Activated CD4-positive, alpha-beta T cell treated with anti-CD3 and anti-CD28 coated beads, Interleukin-2, amount 50 U/mL, for 48 hours (primary cell): ENCODE measurements at regions not wholly inside any gene's neighbourhood (a gene's known extent, or its start where the extent isn't known, plus 50 kb on each side); places are given as distances from the start of the nearest gene placed in this dataset.

ENCODE experiments used
- DNase-seq, 2 experiments: peaks; one replicate each; pipeline ENCODE4 v3.0.0-alpha.2; 2020

DNA sequence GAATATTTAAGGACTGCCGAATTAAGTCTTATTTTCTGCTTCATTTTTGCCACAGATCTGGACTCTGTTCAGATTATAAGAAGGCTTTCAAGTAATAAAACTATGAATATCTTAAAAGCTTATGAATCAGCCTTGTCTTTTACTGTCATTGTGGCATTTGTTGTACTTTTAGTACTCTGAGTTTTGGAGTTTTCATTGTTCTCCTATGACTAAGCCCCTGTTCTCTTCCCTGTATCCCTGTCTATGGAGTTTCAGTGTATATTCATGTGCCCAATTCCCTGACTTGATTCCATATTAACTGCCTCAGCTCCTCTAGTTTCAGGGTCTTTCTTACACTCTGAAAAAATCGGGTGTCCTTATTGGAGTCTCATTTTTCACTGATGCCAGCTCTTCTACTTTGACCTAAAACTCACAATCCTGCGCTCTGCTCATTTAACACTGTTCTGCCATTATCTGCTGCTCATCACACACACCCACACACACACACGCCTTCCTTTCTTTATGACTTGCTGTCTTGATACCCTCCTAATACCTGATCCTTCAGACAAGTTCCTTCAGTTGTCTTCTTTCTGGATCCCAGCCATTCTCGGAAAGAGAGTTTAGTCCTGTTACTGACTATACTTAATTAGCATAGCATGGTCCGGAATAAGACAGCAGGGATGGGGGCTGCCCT, 511.8 kb downstream of the CPS1 start:
- DNase-seq, result no peak

DNA sequence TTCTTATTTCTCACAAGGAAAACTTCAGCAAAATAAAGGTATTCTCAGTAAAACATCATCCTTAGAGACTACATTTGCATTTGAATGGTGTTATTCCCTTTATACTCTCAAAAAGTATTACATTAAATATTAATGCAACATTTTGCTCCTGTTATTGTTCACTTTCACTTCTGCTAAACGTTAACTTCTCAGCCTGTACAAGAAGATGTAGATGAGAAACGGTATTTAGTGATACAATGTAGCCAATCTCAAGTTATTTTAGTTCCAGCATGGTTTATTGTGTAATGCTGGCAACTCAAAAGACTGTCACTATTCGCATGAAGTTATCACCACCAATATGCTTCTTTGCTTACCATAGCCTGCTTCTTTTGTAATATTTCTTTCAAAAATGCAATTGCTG, 514.1 kb downstream of the CPS1 start:
- no peak for DNase-seq

DNA sequence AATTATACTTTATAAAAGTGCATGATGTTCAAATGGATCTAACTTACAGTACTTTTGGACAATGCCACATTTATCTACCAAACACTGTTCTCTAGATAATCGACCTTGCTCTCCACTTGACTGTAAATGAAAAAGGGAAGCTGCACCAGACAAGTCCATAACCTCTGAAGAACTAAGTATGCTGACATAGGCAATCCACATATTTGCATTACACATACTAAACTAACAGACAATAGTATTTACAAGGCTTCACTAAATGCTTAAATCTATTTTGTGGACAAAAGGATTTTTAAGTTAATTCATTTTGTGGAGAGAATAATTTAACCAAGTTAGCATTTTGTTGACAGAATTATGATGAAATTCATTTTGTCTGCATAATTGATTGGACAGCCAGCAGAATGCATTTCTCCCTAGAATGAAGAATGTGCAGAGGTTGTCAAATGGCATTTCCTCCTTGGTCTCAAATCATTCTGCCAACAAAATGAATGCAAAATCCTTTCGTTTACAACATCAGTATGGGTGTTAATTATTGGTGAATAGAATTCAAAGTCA, 520.9 kb downstream of the CPS1 start:
- DNase-seq, result no peak

DNA sequence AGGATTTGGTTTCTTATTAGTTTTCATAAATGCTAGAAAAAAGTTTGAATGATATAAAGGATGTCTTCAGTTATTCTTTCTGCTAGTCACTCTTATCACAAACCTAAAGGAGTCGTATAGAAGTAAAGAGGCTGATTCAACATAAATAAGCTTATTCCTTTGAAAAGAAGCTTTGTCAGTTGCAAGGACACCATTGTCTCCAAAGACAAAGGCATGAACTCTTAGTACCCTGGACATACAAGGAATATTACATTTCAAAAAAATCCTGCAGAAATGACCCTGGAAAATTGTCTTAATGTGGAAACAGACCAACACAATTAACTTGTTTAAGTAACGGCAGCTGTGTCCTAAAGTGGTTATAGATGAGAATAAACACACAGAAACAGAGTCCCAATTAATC, 528.0 kb downstream of the CPS1 start:
- no peak for DNase-seq

DNA sequence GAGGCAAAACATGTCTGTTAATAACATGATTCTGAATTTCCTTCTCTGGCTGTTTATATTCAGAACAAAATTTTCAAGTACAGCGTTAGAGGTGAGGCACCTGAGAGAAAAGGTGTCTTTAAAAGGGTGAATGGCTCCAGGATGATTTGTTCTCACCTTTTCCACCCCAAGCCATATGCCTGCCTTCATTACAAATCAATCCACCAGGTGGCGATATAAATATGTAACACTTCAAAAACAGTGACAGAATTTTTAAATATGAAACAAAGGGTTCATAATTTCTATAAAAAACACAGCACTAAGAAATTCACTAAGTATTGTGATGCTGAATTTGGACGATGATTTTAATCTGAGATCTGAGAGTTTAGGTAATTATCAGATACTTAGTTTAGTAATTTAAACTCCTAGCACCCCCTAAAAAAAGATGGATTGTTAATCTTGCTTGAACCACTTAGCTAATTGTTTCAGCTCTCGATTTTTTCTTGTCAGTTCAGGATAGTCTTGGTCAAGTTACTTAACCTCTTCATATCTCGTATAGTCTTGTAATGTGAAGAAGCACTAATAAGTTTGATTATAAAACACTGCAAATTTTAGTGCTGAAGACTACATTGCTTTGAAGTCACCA, 528.8 kb downstream of the CPS1 start:
- DNase-seq, result no peak

DNA sequence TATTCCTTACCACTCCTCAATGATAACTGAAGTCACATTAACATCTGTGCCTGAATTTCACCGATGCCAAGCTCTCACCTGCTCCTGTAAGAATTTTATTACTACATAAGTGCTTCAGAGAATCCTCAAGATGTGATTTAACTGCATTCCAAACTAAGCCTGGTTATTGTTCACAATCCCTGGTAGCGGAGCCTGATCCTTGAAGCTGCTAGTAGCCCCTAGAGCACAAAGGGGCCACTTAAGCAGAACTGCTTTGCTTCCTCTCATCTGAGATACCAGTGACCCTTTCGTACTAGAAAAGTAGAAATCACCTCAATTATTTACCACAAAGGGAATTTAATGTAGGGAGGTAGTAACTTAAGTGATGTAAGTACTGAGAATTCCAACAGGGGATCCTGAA, 529.6 kb downstream of the CPS1 start:
- no peak for DNase-seq

DNA sequence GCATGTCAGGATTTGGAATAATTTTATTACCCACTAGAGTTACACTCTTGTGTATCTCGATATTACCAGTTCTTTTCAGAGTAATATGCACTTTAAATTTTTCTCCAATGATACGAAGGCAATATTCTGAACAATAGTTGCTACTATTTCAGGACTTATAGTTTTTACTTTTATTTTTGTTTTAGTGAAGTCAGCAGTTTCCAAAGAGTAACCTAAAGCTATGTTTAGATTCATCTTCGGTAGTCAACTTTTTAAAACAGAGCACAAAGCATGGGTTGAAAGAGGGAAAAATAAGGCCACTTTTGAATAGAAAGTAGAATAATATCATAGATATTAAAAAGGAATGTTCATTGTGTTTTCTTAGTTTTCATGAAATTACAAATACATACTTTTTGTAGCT, 532.7 kb downstream of the CPS1 start:
- DNase-seq, result no peak

DNA sequence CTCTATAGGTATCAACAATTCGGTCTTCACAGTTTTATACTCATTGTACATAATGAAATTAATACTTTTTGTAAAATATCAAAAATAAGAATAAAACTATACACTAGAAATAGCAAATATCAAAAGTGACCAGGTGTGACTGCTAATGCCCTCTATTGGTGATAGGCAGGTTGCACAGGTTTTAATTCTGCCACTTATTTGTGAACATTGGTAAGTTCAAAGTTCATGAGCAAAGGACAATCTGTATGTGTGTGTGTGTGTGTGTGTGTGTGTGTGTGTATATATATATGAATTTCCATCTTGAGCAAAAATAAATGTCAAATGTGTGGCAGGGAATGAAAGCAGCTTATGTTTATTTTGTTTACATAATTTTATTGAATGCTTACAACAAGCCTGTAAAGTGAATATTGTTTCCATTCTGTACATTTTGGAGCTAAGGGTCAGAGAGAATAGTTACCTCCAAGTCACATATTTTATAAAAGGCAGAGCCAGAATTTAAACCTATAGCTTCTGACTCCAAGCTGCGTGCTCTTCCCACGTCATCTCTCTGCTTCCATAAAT, 537.4 kb downstream of the CPS1 start:
- no peak for DNase-seq

DNA sequence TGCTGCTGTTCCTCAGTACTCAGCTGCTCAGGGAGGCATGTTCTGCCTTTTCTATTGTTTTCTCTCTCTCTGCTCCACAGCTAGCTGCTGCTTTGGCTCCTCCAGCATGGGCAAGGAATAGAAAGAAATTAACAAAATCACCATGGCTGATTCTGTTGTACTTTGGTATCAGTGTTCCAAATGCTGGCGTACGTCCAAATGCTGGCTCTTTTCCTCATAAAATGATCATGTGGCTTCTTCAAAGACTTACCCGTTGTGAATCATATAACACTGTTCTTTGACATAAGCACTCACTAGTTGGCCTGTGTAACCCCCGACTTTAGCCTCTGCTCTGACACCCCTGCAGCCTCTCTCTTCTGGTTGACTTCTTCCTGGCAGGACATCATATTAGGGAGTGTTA, 547.6 kb downstream of the CPS1 start:
- no peak for DNase-seq

DNA sequence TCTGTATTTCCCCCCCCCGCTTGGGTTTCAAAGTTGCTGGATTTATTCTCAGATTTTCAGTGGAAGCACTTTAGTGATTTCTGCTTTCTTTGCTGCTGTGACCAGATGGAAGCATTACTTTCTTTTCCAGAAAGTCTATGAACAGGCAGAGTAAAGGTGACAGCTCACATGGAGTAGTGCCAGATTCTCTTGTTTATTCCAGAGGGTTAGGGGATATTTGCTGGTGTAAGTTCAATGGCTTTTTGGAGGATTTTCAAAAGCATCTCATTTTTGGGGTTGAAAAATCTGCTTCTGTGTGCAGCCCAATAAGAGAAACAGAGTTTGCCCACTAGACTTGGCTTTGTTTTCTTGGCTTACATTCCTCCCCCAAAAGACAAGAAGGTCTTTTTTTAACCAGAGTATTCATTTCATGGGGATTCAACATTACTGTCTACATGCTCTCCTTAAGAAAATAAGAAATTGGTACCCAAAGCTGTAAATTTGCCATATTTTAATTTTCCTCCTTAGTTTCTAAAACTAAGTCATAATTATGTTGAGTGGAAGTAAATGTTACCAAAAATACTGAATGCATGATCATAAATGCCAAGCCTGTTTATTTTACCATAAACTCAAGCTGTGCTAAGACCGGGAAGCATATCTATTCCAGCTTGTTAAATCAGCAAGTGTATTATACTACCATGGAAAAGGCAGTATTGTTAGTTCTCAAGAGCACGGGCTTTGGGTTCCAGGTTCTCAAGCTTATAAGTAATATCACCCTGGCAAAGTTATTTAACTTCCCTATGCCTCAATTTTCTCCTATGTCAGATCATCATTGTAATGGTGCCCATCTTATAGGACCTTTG, 557.2 kb downstream of the CPS1 start:
- DNase-seq, result no peak

DNA sequence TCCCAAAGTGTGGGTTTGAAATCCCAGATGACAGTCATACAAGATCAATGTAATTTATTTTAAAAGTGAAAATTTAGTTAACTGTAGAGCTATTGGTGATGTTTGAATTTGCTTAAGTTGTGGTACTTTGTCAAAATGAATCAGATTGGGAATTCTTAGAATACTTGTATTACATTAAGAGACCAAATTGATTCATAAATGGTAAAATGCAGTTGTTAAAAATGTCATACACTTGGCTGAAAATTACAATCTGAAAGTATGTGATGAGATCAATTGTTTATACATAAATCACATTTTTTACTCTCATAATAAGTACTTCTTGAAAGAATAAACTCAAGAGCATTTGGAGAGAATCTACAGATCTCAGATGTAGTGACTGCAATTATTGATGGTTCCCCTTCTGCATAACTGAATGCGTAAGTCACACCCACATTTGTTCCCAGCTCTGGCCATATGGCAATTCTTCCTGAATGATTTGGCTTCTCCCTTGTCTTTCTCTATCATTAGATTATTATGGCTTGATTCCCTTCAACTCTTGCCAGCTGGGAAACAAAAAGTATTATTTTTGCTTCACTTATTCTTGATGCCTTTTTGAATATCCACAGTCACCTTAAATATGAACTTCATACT, 558.5 kb downstream of the CPS1 start:
- DNase-seq, result no peak

DNA sequence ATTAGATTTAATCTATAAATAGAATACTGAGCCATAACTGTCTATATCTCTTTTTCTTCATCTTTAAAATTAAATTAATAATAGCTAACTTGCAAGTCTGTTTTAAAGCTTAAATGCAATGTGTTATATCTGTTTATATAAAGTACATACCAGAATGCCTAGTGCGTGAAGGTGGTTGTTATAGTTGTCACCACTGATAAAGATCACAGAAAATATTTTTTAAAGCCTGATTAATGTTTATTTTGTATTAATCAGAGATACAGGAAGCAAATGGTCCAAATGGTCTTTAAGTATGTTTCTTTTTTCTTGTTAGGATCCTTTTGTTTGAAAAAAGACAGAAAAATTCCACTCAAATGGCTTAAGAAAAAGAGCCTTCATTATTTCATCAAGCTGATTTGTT, 560.6 kb downstream of the CPS1 start:
- no peak for DNase-seq

DNA sequence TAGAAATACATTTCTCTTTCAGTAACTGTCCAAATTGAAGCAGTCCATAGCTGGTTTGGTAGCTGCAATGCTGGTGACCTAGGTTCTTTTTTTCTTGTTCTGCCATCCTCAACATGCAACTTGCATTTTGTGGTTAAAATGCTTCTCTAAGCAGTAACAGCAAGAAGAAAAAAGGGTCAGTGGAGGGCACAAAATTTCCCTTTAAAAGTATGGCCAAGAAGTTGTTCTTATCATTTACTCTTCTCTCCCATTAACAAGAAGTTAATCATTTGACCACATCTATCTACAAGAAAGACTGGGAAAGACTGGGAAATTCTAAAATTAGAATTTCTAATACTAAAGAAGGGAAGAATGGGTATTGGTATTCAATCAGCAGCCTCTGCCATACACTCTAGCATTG, 569.9 kb downstream of the CPS1 start:
- DNase-seq, result no peak

DNA sequence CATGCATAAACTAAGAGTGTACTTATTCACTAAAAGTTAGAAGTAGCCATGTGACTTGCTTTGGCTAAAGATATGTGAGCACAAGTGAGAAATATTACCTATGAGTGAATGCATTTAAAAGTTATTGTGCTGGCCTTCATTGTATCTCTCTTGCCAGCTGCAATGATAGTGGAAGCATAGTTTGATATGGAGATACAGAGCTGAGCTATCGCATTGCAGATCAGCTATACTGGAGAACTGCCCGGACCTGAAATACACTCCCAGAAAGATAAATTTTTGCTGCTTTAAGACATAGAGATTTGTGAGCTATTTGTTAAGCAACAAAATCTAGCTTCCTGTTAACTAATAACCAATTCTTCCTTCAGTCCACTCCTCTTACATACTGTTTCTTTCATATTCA, 571.1 kb downstream of the CPS1 start:
- no peak for DNase-seq

DNA sequence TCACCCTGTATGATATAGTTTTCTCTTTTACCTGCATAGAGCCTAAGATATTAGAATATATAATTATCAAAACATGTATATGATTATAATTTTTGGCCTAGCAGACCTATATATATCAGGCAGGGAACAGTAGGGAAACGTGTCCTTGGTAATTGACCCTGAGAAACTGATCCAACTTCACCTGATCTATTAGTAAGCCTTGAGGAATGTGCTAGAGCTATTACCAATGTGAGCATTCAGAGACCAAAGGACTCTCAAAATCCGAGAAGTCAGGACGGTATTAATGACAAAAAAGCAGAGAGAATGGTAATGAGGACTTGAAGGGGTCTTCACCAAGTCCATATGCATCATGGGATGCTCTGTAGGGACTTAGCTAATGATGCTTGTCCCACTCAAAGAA, 571.9 kb downstream of the CPS1 start:
- no peak for DNase-seq

DNA sequence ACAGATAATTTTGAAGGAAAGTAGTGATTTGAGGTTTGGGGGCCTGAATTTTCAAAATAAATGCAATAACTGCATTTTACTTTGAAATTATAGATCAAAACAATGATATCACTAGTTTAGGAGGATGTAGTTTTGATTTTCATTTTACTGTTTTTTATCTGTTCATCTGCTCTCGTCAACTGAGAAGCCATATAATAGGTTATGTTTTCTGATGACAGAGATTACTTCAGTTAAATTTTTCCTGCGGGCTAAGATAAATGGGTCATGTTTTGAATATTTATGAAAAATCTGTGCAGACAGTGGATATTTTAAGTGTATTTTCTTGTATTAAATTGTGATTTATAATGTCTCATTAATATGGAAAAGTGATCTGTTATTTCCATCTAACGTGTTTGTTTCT, 573.4 kb downstream of the CPS1 start:
- no peak for DNase-seq

DNA sequence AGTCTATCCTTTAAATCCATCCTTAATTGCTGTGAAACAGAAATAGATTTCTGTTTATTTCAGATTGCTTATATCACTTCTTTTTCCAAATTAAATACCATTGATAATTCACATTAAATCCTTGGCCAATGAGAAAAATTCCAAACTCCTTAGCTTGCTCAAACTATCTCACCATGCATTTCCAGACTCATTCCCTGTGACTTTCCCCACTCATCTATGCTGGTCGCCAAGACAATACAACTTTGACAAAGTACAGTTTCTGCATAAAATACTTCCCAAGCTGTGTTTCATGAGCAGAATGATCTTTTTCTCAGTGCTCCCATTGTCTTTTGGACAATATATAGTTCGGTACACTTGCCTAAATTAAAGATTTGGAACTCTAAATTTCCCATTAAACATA, 575.6 kb downstream of the CPS1 start:
- DNase-seq, result no peak

DNA sequence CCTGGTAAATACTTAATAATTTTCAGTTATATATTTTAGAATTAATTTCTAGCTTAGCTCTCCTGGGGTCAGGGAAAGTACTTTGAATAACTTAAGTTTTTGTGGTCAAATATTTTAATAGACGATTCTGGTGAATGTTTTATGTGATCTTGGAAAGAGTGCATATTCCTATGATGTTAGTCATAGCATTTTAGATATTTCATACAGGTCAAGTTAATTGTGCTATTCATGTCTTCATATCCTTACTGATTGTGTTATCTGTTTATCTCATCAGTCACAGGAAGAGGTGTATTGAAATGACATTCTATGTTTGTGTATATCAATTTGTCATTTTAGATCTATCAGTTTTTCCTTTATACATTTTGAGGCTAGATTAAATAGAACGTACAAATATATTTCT, 576.2 kb downstream of the CPS1 start:
- DNase-seq, result no peak

DNA sequence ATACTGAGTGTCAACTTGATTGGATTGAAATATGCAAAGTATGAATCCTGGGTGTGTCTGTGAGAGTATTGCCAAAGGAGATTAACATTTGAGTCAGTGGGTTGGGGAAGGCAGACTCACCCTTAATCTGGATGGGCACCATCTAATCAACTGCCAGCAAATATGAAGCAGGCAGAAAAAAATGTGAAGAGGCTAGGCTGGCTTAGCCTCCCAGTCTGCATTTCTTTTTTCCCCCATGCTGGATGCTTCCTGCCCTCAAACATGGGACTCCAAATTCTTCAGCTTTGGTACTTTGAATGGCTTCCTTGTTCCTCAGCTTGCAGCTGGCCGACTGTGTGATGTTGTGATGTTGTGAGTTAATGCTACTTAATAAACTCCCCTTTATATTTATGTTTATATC, 577.4 kb downstream of the CPS1 start:
- no peak for DNase-seq

DNA sequence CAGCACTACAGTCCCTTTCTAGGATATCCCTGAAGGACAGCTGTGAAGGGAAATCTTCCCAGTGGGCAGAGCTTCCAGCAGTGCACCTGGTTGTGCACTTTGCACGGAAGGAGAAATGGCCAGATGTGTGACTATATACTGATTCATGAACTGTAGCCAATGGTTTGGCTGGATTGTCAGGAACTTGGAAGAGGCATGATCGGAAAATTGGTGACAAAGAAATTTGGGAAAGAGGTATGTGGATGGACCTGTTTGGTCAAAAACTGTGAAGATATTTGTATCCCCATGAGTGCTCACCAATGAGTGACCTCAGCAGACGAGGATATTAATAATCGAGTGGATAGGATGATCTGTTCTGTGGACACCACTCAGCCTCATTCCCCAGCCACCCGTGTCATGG, 582.2 kb downstream of the CPS1 start:
- DNase-seq, result no peak

DNA sequence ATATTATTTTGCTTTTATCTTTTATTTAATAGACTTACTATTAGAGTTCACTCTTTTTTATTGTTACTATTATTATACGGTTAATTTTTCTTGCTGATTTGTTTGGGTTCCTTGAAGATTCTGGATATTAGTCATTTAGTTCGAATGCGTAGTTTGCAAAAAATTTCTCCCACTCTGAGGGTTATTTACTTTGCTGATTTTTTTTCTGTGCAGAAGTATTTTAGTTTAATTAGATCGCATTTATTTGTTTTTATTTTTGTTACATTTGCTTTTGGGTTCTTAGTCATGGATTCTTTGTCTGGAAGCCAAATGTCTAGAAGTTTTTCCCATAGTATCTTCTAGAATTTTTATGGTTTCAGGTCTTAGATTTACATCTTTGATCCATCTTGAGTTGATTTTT, 585.2 kb downstream of the CPS1 start:
- DNase-seq, result no peak

DNA sequence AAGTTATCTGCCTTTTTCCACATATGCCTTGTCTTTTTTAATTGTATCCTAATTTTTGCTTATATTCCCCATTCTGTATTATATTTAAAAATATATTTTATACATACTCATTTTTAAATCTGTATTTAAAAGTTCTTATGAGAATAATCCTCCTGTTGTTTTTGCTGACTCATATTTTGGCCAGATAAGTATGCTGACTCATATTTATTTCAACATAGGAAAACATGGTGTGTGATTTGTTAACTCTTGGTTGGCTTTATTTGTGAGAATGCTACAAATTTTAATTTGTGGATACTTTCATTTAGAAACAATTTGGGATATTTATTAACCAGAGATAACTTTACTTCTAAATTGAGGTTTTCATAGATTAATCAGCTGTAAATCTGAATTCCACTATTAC, 587.7 kb downstream of the CPS1 start:
- DNase-seq, result no peak

DNA sequence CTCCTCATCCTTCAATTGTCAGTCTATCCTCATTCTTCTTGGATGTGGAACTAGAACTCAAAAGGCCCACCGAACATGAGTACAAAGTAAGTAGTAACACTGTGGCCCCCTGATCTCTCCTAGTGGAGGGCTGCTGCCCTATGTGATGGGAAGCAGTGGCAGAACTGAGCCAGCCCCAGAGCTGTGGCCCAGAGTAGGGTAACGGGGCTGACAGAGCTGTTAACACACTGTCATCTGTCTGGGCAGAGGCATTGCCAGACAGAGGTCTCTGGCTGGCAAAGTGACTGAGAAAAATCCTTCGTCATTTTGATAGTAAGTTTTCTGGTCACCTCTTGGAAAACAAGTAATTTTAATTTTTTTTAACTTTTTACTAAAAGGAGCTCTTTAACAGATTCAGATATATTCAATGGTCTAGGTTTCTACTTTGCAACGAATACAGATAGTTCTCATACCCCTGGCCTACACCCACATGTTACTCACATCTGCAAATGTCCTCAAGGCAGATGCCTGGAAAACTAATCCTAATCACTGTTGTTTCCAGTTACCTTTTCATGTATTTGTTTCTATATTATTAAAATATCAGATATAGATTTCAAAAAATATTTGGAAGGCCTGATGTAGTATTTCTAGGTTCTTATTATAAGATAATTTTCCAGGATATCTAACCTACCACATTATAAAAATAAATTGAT, 588.7 kb downstream of the CPS1 start:
- no peak for DNase-seq
